ENCODE measurements at regions not wholly inside any gene's neighbourhood (a gene's known extent, or its start where the extent isn't known, plus 50 kb on each side); places are given as distances from the start of the nearest gene placed in this dataset.

- H3K4me3 ChIP-seq (ENCODE audit: low read depth, low read length), result no peak overlapping the region
- no peak for TF ChIP-seq MYC (IDR thresholded peaks at IDR 0.05; ENCODE audit: low read depth, low read length)
- no peak for TF ChIP-seq CTCF (IDR thresholded peaks at IDR 0.05; ENCODE audit: low read depth, low read length)
- TF ChIP-seq POLR2A (IDR thresholded peaks at IDR 0.05; ENCODE audit: extremely low read depth, insufficient read length), result no peak
- no peak for TF ChIP-seq MAX (IDR thresholded peaks at IDR 0.05; ENCODE audit: low read depth, low read length)
- no peak for DNase-seq (ENCODE audit: low read depth)
These were observed 326.2 kb downstream of the UQCRFS1 start for GRCh38 chr19:28886708-28887107.

- H3K4me3 ChIP-seq (ENCODE audit: low read depth, low read length), result no peak overlapping the region
- TF ChIP-seq MAX (IDR thresholded peaks at IDR 0.05; ENCODE audit: low read depth, low read length) (no peak), POLR2A (IDR thresholded peaks at IDR 0.05; ENCODE audit: extremely low read depth, insufficient read length) (no peak), MYC (IDR thresholded peaks at IDR 0.05; ENCODE audit: low read depth, low read length) (no peak), CTCF (IDR thresholded peaks at IDR 0.05; ENCODE audit: low read depth, low read length) (no peak)
- no peak for DNase-seq (ENCODE audit: low read depth)
These were observed 327.0 kb downstream of the UQCRFS1 start for GRCh38 chr19:28885965-28886364.

GRCh38 chr19:28884786-28885476 lies 328.0 kb downstream of the UQCRFS1 start:
- H3K4me3 ChIP-seq (ENCODE audit: low read depth, low read length), result no peak overlapping the region
- TF ChIP-seq MYC (IDR thresholded peaks at IDR 0.05; ENCODE audit: low read depth, low read length) (no peak), MAX (IDR thresholded peaks at IDR 0.05; ENCODE audit: low read depth, low read length) (no peak), POLR2A (IDR thresholded peaks at IDR 0.05; ENCODE audit: extremely low read depth, insufficient read length) (no peak), CTCF (IDR thresholded peaks at IDR 0.05; ENCODE audit: low read depth, low read length) (no peak)
- DNase-seq (ENCODE audit: low read depth), result no peak

- no peak for TF ChIP-seq CTCF (IDR thresholded peaks at IDR 0.05; ENCODE audit: low read depth, low read length)
- TF ChIP-seq MYC (IDR thresholded peaks at IDR 0.05; ENCODE audit: low read depth, low read length), result no peak
- TF ChIP-seq POLR2A (IDR thresholded peaks at IDR 0.05; ENCODE audit: extremely low read depth, insufficient read length), result no peak
- no peak for TF ChIP-seq MAX (IDR thresholded peaks at IDR 0.05; ENCODE audit: low read depth, low read length)
- no peak for DNase-seq (ENCODE audit: low read depth)
- no peak overlapping the region for H3K4me3 ChIP-seq (ENCODE audit: low read depth, low read length)
These were observed 329.7 kb downstream of the UQCRFS1 start for GRCh38 chr19:28883241-28883693.

GRCh38 chr19:28882818-28883217 lies 330.1 kb downstream of the UQCRFS1 start:
- no peak for DNase-seq (ENCODE audit: low read depth)
- no peak overlapping the region for H3K4me3 ChIP-seq (ENCODE audit: low read depth, low read length)
- TF ChIP-seq POLR2A (IDR thresholded peaks at IDR 0.05; ENCODE audit: extremely low read depth, insufficient read length) (no peak), MYC (IDR thresholded peaks at IDR 0.05; ENCODE audit: low read depth, low read length) (no peak), CTCF (IDR thresholded peaks at IDR 0.05; ENCODE audit: low read depth, low read length) (no peak), MAX (IDR thresholded peaks at IDR 0.05; ENCODE audit: low read depth, low read length) (no peak)
